HG03442 (cell line): ENCODE measurements at regions not wholly inside any gene's neighbourhood (a gene's known extent, or its start where the extent isn't known, plus 50 kb on each side); places are given as distances from the start of the nearest gene placed in this dataset.

Experiments
- ATAC-seq: cut with Tn5 transposase; IDR thresholded peaks from one replicate; pipeline ENCODE4 v1.9.1; 2021; ENCODE audit warnings: mild to moderate bottlenecking, moderate library complexity; ENCODE audit not compliant: unreplicated experiment

DNA sequence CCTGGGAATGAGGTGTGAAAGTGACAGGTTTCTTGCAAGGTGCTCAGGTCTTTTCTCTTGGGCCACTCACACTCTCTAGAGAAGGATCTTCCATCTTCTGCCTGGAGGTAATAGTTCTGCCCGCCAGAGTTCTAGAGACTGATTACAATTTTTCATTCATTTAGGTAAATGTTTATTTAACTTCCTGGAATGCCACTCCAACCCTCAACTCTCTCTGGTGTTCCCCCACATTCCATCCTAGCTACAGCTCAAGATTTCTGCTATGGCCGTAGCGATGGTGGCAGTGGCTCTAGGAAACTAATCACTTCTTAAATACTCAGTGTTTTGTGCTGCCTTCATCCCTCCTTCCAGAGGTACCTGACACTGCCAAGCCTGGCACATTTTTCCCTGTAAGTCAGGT, 174.6 kb downstream of the WDR11 start:
- no peak for ATAC-seq

DNA sequence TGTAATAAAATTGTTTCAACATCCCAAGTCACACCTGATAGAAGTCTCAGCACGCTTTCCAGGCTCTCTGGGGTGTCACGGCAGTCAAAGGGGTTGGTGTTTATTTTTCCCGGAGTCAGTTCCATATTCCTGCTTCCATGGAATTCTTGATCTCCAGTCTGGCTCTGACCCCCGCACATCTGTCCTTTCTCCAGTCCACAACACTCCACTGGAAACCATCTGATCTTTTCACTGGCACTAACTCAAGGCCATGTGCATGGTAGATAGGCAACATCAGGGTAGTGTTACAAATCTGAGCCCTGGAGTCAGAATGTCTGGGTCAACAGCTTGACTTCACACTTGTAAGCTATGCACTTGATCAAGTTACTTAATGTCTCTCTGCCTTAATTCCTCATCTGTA, 176.2 kb downstream of the WDR11 start:
- ATAC-seq: no peak

DNA sequence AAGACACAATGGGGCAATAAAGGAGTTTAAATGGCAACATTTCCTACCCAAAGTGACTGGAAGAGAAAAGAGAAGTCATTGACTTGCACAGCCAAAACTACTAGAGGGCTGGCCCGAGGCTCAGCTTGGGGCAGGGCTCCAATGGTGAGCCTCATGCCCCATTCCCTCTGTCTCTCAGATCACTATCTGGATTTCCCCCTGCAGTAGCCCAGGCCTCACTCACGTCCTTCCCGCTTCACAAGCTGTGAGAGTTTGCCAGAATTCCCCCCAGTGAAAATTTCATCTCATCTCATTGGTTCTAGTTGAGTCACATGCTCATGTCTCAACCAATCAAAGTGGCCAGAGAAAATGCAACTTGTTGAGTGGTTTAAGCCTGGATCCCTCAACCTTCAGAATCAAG, 181.3 kb downstream of the WDR11 start:
- no peak for ATAC-seq

DNA sequence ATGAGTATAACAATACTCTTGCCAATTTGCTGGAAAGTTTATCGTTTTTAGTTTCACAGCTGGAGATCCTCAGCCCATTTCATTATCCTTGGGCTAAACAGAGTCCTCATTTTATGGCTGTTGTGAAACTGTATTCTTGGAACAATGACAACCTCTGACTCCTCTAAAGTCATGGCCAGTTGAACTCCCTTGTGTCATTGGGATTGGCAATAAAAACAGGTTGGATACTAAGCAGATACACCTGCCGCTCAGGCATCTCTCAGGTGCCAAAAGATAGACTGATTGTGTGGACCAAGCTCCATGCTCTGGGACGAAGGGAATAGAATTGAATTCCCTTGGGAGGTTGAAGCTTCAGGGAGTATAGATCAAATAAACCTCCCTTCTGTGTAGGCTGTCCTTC, 182.2 kb downstream of the WDR11 start:
- ATAC-seq: no peak

DNA sequence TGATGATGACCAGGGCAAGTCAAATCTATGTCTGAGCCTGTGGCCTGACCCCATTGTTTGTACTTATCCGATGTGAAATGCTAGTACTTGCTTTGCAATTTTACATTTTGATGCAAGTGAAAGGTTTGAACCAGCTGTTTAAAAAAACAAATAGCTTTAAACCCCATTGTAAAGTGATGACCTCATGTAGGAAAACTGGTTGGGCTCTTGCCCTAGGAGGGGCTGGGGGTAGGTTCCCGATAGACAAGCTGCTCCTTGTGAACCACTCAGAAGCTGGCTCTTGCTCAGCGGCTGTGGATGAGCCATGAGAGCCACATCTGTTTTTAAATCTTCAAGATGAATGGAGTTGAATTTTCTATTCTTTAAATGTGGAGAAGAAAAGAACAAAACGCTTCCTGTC, 185.3 kb downstream of the WDR11 start:
- ATAC-seq: no peak

DNA sequence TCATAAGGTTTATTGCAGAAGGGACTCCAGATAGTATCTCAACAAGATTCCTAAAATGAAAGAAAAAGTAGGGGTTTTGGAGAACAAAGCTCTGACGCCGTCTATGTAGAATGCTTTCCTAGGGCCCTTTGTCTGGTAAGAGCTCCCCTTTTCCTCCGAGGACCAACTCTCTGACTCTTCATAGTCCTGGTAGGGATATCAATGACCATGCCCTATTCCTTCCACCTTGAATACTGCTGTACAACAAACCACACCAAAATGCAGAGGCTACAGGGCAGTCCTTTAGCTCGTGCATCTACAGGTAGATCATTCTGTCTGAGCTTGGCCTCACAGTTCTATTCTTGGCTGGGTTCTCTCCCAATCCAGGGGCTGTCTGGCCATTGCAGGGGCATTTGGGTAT, 190.3 kb downstream of the WDR11 start:
- no peak for ATAC-seq

DNA sequence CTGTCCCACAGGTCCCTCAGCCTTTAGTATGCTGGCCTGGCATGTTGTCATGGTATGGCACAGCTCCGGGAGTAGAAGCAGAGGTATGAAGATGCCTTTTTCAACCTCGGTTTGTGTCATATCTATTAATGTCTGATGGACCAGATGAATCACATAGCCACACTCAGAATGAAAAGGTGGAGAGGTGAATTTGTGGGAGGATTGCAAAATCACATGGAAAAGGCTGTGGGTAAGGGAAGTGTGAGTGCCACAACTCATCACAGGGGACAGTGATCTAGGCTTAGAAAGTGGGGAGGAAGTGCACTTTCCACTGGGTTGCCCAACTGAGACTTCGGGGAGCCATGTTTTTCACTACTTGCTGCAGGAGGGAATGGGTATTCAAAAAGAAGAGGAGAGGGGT, 190.7 kb downstream of the WDR11 start:
- ATAC-seq: no peak

DNA sequence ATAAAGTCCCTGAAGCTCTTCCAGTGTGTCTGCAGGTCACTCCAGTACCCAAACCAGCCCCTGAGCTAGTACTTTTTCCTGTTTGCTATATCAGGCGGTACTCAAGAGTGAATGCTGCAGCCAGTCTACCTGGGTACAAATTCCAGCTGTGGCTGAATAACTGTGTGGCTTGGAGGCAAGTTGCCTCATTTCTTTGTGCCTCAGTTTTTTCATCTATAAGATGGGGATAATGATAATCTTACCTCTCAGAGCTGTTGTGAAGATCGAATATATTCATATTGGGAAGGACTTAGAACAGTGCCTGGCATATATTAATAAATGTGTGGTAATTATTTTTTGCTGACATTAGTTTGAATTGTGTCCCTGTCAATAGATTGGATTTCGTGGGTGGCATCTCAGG, 191.2 kb downstream of the WDR11 start:
- no peak for ATAC-seq

DNA sequence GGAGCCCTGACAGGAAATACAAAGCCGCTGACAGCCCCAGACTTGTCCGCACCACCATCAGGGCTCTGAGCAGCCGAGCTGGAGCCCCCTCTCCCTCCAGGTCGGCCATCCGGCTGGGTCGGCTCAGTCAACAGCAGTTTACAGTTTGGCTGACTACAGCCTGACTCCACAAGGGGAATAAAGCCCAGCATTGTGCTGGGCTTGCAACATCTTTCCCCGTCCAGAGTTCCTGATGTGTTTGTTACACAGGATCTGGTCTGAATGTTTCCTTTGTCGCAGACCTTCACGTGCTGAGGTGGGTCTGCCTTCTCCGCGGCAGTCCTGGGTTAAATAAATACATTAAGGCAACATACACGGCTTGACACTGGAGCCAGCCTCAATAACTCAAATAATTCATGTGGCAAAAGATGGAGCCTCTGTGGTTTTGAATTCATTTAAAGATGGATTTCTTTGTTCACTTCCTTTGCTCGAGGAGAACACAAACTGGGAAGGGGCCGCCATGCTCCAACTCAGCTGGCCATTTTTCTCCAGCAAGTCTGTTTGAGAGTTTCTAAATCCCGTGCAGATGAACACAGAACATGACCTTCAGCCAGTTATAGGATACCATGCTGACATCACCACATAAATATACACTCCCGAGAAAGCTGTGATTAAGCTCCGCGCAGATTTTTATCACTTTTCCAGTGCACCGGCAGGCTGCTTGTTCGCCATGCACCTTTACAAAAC, 192.1 kb downstream of the WDR11 start:
- ATAC-seq: no peak

DNA sequence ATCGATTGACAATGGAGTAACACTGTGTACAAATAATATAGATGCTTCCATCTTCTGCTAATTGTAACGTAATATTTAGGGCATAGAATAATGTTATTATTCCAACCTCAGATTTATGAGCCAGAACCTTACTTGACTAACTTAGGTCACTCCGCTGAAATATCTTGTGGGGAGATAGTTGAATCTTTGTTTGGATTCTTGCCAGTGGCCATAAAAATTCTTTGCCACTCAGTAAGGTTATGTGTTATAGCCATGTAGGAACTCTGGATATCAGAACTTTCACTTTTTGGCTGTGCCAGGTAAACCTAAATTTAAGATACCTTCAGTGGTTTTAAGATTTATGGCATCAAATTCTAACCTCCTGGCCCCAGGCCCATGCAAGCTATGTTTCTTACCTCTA, 197.6 kb downstream of the WDR11 start:
- no peak for ATAC-seq

DNA sequence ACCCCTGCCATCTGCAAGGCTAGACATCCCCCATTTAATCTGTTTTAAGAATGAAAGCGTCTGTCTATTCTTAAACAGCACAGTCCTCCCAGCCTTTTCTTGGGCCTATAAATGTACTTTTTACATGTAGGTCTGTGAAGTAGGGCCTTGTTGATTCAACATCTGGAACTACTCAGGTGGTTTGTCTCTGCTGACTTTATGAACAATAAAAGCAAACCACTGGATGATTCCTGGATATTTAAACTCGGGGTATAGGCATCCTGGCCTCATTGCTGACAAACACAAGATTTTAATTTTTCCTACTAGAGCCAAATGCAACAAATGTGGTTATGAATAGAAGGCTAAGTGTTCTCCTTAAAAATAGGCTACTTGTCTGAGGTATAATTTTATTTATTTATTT, 198.3 kb downstream of the WDR11 start:
- no peak for ATAC-seq

DNA sequence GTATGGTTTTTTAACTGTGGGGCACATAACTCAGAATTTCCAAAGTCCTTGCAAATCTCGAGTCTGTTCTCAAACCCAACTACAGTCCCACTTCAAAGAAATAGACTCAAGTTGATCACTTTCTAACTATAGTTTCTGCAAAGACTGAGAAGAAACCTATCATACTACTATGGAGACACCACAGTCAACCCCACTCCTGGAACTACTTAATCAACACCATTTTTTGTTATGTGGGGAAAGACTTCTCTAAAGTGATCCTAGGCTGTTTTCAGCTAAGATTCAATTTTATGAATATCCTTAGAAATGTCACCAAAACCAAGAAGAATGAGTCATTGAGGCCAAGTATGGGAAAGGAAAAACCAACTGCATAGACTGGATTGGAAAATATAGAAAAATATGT, 198.8 kb downstream of the WDR11 start:
- no peak for ATAC-seq

DNA sequence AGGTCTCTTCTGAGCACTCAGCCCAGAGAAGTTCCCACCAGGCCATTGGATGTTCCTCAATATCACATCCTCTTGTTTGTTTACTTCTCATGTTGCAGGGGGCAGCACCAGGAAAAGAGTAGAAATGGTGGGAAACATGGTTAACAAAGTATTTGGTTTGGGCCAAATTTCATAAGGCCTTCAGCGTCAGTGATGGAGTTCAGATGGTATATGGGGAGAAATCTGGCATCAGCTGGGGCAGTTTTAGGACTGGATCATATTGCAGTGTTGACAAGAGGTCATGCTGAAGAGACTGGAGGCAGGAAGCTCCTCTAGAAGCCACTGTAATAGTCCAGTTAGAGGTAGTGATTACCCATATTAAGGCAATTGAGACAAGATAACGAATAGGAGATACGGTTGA, 200.0 kb downstream of the WDR11 start:
- no peak for ATAC-seq

DNA sequence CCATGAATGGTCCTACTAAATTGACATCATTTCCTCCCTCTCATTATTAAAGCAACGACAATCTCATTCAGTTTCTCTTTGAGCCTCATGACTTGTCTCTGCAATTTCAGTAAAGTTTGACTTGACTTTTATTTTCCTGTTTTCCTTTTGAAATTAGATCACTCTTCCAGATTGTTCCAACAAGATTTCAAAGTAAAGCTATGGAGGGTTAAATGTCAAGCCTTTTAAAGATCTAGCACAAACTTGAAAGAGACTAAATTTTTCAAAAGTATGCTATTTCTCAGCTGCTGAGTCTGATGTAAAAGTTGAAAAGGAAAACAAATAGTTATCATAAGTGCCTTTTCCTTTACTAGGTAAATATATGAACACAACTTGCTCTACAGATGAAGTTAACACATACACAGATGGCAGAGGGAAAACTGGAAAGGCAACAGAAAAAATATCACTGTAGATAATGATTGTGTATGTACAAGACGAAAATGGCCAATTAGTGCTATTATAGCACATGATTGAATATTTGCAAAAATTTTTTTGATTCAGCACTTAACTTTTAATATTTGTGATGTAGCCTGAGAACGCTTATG, 200.6 kb downstream of the WDR11 start:
- ATAC-seq: no peak

DNA sequence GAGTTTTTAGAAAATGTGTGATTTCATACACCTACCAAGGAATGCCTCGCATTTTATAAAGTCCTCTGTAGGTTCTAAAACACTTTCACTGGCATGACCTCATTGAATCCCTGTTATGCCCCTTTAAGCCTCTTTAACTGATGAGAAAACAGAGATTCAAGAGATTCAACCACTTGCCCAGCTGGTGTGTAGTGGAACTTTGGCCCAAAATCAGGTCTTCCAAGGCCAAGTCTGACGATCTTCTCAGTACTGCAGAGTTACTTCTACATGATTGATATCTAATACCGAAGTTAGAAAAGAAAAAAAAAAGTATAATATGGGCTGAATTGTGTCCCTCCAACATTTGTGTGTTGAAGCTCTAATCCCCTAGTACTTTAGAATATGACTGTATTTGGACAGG, 202.0 kb downstream of the WDR11 start:
- no peak for ATAC-seq

DNA sequence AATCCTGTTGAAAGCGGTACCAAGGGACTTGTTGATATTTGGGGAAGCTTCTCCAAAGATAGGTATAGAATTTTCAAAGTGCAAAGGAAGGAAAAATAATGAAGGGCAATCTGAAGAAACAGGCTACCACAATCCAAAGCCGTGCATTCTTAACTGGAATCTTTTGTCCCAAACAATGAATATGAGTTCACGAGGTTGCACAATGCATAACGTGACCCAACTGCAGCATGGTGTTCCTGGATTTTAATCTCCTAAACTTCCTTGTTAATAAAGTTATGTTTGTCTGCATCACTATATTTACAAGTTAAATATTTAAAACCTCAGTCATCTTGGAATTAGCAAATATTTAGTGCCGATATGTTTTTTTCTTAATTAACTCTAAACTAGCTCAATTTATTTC, 203.7 kb downstream of the WDR11 start:
- ATAC-seq: no peak

DNA sequence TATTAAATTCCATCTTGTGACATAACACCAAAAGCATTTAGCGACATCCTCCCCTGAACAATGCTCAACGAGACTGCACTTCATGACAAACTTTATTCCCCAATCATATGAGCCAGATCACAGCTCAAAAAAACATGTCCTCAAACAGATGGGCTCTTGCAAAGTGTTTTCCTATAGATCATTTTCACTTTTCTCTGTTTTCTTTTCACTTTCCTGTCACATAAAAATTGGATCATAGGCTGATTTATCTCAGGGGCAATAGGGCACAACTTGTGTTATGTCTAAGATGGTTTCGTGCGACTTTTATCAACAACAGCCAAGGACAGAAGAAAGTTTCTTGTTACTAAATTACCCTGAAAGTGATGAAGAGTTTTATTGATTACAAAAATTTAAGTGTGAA, 206.1 kb downstream of the WDR11 start:
- no peak for ATAC-seq

DNA sequence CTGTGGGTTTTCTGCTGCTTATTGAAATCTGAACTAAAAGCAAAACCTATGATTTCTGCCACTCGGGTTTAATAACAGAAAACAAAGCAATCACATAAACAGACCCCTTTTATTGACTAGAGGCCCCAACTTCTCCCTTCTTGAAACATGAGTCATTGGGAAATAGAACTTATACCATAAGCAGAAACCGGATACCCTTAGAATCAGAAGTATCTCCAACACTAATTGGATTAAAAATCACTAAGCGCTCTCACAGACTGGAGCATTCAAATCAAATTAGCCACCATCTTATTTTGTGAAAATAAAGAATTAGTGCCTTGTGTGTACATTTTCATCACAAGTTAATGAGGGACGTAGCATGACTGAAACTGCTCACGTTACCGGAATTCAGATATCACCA, 206.9 kb downstream of the WDR11 start:
- ATAC-seq: no peak

DNA sequence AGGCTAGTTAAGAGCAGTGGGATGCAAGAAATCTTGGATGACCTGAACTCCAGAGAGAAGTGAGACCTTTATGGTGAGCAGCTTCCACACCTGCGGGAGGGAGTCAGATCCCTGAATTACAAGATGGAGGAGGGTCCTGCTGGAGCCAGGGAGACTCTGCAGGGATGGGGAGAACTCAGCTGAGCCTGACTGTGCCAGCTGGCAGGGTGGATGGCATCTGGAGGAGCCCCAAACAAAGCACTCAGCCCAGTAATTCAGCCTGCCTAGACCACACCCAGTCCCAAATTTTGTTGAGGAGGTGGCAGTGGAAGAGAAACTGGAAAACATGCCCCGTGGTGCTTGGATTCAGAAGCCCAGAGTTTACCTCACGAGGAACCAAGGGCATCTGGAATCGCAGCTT, 208.2 kb downstream of the WDR11 start:
- no peak for ATAC-seq

DNA sequence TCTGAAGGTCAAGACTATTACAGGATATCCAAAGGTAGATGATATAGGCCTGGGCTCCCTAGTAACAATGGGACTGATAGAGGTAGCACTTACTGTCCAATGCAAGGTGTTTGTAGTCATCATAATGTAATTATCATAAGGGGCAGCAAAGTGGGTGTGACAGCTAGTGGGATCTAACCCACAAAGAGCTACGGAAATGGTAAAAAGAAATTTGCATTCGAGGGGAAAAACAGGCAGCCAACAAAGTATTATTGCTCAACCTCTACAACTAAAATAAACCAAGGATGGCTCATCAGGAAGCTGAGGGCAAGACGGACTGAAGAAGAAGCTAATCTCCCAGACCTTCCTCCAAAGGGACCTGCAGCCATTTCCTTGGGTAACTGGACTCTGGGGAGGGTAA, 211.0 kb downstream of the WDR11 start:
- ATAC-seq: no peak

DNA sequence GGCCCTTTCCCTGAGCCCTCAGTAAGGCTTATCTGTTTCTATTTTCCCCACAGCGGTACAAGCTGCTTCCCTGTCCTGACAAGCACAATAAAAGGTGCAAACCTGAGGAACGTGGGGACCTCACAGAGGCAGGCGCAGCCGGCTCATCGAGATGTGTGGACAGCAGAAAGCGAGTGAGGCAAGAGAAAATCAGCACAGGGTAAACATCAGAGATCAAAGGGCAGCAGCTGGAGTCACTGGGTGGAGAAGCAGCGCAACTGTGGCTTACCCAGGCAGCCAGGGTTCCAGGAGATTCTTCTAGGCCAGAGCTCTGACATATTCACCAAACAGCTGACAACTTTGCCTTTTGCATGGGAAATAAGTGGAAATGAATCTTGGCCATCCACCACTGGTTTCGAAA, 212.6 kb downstream of the WDR11 start:
- ATAC-seq: no peak

DNA sequence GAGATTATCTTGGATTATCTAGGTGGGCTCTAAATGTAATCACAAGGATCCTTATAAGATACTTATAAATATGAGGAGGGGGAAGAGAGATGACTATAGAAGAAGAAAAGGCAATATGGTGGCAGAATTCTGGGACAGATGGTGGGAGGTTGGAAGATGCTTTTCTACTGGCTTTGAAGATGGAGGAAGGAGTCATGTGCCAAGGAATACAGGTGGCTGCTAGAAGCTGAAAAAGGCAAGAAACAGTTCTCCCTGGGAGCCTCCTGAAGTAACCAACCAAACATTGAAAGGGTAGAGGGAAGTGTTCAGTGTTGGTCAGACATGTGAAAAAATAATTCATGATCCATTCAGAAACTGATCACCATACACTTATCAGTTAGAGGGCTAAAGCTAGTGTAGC, 213.3 kb downstream of the WDR11 start:
- no peak for ATAC-seq

DNA sequence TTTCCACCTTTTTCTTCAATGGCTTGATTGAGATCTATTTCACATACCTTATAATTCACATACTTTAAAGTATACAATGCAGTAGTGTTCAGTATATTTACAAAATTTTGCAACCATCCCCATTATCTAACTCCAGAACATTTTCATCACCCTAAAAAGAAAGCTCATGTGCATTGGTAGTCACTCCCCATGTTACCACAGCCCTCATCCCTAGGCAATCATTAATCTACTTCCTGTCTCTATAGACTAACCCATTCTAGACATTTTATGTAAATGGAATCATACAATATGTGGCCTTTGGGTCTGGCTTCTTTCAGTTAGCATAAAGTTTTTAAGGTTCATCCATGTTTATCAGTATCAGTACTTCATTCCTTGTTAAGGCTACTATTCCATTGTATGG, 214.2 kb downstream of the WDR11 start:
- ATAC-seq: no peak
